ENCODE measurements at regions not wholly inside any gene's neighbourhood (a gene's known extent, or its start where the extent isn't known, plus 50 kb on each side); places are given as distances from the start of the nearest gene placed in this dataset.

DNA sequence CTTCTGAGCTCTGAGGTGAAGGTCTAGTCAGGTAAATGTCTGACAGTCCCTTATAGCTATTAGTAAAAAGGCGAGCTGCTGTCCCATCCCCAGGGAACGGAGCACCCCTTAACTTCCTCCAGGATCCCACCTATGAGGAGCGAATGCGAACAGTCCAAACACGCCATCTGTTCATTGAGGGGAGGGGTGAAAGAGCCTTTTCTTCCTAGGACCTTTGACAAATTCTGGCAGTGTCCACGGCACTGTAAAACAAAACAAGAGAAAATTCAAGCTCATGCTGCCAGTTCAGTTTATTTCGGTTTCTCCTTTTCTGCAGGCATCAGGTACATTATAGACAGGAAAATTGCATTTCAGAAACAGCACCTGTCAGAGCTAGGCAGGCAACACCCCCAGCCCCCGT is 253.8 kb upstream of the CADM1 start:
- DNase-seq (ENCODE audit: low spot score): no peak
- in situ Hi-C loops (cut with MboI; ENCODE audit: low pct_unique_long_range_greater_than_20kb, low sequenced_read_pairs, unreplicated experiment): no loop called here
- no peak for TF ChIP-seq CTCF (IDR thresholded peaks at IDR 0.05; ENCODE audit: extremely low read depth, insufficient read depth, missing control alignments)

DNA sequence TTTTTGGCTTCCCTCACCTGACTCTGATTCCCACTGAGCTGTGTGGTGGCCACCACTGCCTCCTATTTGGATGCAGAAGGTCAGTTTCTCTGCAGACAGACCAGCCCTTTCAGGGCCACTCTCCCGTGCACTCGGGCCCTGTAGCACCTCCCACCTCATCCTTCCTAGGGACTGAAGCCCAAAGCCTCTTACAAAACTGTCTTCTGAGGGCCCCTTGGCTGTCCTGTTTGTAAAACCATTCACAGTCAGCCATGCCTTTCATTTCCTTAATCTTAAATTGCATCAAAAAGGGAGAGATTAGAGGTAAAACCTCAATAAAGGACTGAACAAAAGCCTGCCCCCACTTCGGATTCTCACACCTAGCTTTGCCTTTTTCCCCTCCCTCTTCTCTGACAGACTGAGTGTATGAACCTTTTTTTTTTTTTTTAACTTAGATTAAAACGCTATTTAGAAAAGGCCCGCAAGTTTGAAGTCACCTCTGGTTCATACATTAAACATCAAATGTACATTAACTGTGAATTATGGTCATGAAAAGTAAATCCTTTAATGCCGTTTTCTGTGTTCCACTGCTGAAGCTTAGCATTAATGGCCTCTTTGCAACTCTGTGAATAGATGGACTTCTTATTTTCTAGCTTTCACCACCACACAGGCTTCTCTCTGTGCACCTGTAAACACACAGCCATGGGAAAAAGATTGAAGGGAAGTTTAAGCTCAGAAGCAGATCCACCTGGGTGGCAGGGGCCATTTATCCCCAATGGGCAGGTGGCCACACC is 247.2 kb upstream of the CADM1 start:
- in situ Hi-C loops (cut with MboI; ENCODE audit: low pct_unique_long_range_greater_than_20kb, low sequenced_read_pairs, unreplicated experiment): no loop called here
- no peak for DNase-seq (ENCODE audit: low spot score)
- TF ChIP-seq CTCF (IDR thresholded peaks at IDR 0.05; ENCODE audit: extremely low read depth, insufficient read depth, missing control alignments): no peak

GRCh38 chr11:115745610-115746512 is 241.6 kb upstream of the CADM1 start:
- no peak for DNase-seq (ENCODE audit: low spot score)
- in situ Hi-C loops (cut with MboI; ENCODE audit: low pct_unique_long_range_greater_than_20kb, low sequenced_read_pairs, unreplicated experiment): no loop called here

GRCh38 chr11:115745066-115745465 is 240.9 kb upstream of the CADM1 start:
- TF ChIP-seq CTCF (IDR thresholded peaks at IDR 0.05; ENCODE audit: extremely low read depth, insufficient read depth, missing control alignments): no peak
- no peak for DNase-seq (ENCODE audit: low spot score)
- in situ Hi-C loops (cut with MboI; ENCODE audit: low pct_unique_long_range_greater_than_20kb, low sequenced_read_pairs, unreplicated experiment): no loop called here

More at GRCh38 chr11:115745610-115746512, 241.6 kb upstream of the CADM1 start:
- TF ChIP-seq CTCF (IDR thresholded peaks at IDR 0.05; ENCODE audit: extremely low read depth, insufficient read depth, missing control alignments): no peak

GRCh38 chr11:115743719-115744118 is 239.5 kb upstream of the CADM1 start:
- in situ Hi-C loops (cut with MboI; ENCODE audit: low pct_unique_long_range_greater_than_20kb, low sequenced_read_pairs, unreplicated experiment): no loop called here
- DNase-seq (ENCODE audit: low spot score): no peak

More at GRCh38 chr11:115743719-115744118, 239.5 kb upstream of the CADM1 start:
- TF ChIP-seq CTCF (IDR thresholded peaks at IDR 0.05; ENCODE audit: extremely low read depth, insufficient read depth, missing control alignments): no peak

Data from GM13977 (cell line).